ENCODE measurements at regions not wholly inside any gene's neighbourhood (a gene's known extent, or its start where the extent isn't known, plus 50 kb on each side); places are given as distances from the start of the nearest gene placed in this dataset.

- DNase-seq (ENCODE audit: low read depth) = no peak
These were observed 411.4 kb upstream of the SOX9 start for GRCh38 chr17:71709271-71709890.

GRCh38 chr17:71709946-71710345, 410.9 kb upstream of the SOX9 start:
- DNase-seq (ENCODE audit: low read depth) = peak; percentile 13

GRCh38 chr17:71710816-71711215, 410.0 kb upstream of the SOX9 start:
- DNase-seq (ENCODE audit: low read depth) = no peak

GRCh38 chr17:71713846-71714245, 407.0 kb upstream of the SOX9 start:
- DNase-seq (ENCODE audit: low read depth) = no peak

GRCh38 chr17:71724339-71724738, 396.5 kb upstream of the SOX9 start:
- no peak for DNase-seq (ENCODE audit: low read depth)

GRCh38 chr17:71725811-71726210, 395.0 kb upstream of the SOX9 start:
- no peak for DNase-seq (ENCODE audit: low read depth)

- peak; percentile 53 for DNase-seq (ENCODE audit: low read depth)
These were observed 394.5 kb upstream of the SOX9 start for GRCh38 chr17:71726341-71726740.

GRCh38 chr17:71727292-71727691, 393.5 kb upstream of the SOX9 start:
- no peak for DNase-seq (ENCODE audit: low read depth)

- no peak for DNase-seq (ENCODE audit: low read depth)
These were observed 393.1 kb upstream of the SOX9 start for GRCh38 chr17:71727723-71728122.

GRCh38 chr17:71730871-71731270, 389.9 kb upstream of the SOX9 start:
- no peak for DNase-seq (ENCODE audit: low read depth)

GRCh38 chr17:71735893-71736292, 384.9 kb upstream of the SOX9 start:
- DNase-seq (ENCODE audit: low read depth) = no peak

GRCh38 chr17:71740866-71741265, 380.0 kb upstream of the SOX9 start:
- DNase-seq (ENCODE audit: low read depth) = no peak

- DNase-seq (ENCODE audit: low read depth) = peak; percentile 12
These were observed 379.0 kb upstream of the SOX9 start for GRCh38 chr17:71741836-71742235.

GRCh38 chr17:71748872-71749271, 371.9 kb upstream of the SOX9 start:
- DNase-seq (ENCODE audit: low read depth) = no peak

- DNase-seq (ENCODE audit: low read depth) = no peak
These were observed 367.8 kb upstream of the SOX9 start for GRCh38 chr17:71753070-71753469.

- DNase-seq (ENCODE audit: low read depth) = peak; percentile 26
These were observed 363.7 kb upstream of the SOX9 start for GRCh38 chr17:71757156-71757555.

- no peak for DNase-seq (ENCODE audit: low read depth)
These were observed 362.9 kb upstream of the SOX9 start for GRCh38 chr17:71757956-71758355.

- no peak for DNase-seq (ENCODE audit: low read depth)
These were observed 361.3 kb upstream of the SOX9 start for GRCh38 chr17:71759422-71760060.

- DNase-seq (ENCODE audit: low read depth) = peak; percentile 60
These were observed 360.6 kb upstream of the SOX9 start for GRCh38 chr17:71760062-71760720.

GRCh38 chr17:71762526-71762925, 358.3 kb upstream of the SOX9 start:
- DNase-seq (ENCODE audit: low read depth) = no peak

- peak; percentile 26 for DNase-seq (ENCODE audit: low read depth)
These were observed 356.3 kb upstream of the SOX9 start for GRCh38 chr17:71764505-71764904.

GRCh38 chr17:71765437-71765836, 355.4 kb upstream of the SOX9 start:
- peak; percentile 30 for DNase-seq (ENCODE audit: low read depth)

- DNase-seq (ENCODE audit: low read depth) = peak; percentile 55
These were observed 351.0 kb upstream of the SOX9 start for GRCh38 chr17:71769850-71770249.

All from RPMI7951 (cell line).